Vagina (tissue), 2 donors: ENCODE measurements at regions not wholly inside any gene's neighbourhood (a gene's known extent, or its start where the extent isn't known, plus 50 kb on each side); places are given as distances from the start of the nearest gene placed in this dataset.

Source experiments
- CTCF ChIP-seq, 3 experiments: fragments of 450-650 bp in 2 of 3; fragments of 200-600 bp in 1 of 3; sonication (generic) in 1 of 3; IDR thresholded peaks; one replicate each; pipeline ENCODE4 v1.5.1; 2017 to 2019; ENCODE audit warnings: antibody characterized with exemption in 3 of 3, mild to moderate bottlenecking in 2 of 3, moderate library complexity in 2 of 3
- POLR2A ChIP-seq, 2 donors: fragments of 450-650 bp; IDR thresholded peaks; one replicate each; pipeline ENCODE4 v1.6.1; 2017; ENCODE audit warnings: antibody characterized with exemption in 2 of 2, mild to moderate bottlenecking in 2 of 2, moderate library complexity in 2 of 2

- no peak for TF ChIP-seq POLR2A (IDR thresholded peaks at IDR 0.05)
- no peak for TF ChIP-seq CTCF (IDR thresholded peaks at IDR 0.05)
Measured at GRCh38 chr12:125340791-125341190, 275.6 kb downstream of the AACS start.
